Neural cell (in vitro differentiated cells): ENCODE measurements at regions not wholly inside any gene's neighbourhood (a gene's known extent, or its start where the extent isn't known, plus 50 kb on each side); places are given as distances from the start of the nearest gene placed in this dataset.

ENCODE experiments used
- H2AFZ ChIP-seq: fragments of 200-600, 300-800 bp; sonication (generic), shearing (Covaris generic); 2 replicates; pipeline ENCODE4 v1.6.0; 2014; ENCODE audit warnings: low read depth, mild to moderate bottlenecking, antibody characterized with exemption, low read length, moderate library complexity
- H3F3A ChIP-seq: fragments of 200-600 bp; shearing (Covaris generic); 2 replicates; pipeline ENCODE4 v1.6.1; 2016; ENCODE audit warnings: mild to moderate bottlenecking, moderate library complexity, mixed read lengths, antibody characterized with exemption, low read length; ENCODE audit not compliant: insufficient read depth, poor library complexity, severe bottlenecking
- H3K27ac ChIP-seq: fragments of 200-600, 300-800 bp; sonication (generic), shearing (Covaris generic); 2 replicates; pipeline ENCODE4 v1.5.1; 2014; ENCODE audit warnings: mild to moderate bottlenecking, low read length, moderate library complexity
- H3K27me3 ChIP-seq: fragments of 300-800, 200-600 bp; sonication (generic), shearing (Covaris generic); 2 replicates; pipeline ENCODE4 v1.6.0; 2014; ENCODE audit warnings: mild to moderate bottlenecking, low read depth, low read length, moderate library complexity; ENCODE audit not compliant: insufficient read depth
- H3K36me3 ChIP-seq: fragments of 300-800, 200-600 bp; sonication (generic), shearing (Covaris generic); 2 replicates; pipeline ENCODE4 v1.5.1; 2014; ENCODE audit warnings: mild to moderate bottlenecking, antibody characterized with exemption, low read length, moderate library complexity; ENCODE audit not compliant: insufficient read depth
- H3K4me2 ChIP-seq: fragments of 300-800, 200-600 bp; sonication (generic), shearing (Covaris generic); 2 replicates; pipeline ENCODE4 v1.6.0; 2014; ENCODE audit warnings: mild to moderate bottlenecking, low read length
- H3K4me3 ChIP-seq: fragments of 300-800, 200-600 bp; sonication (generic), shearing (Covaris generic); 2 replicates; pipeline ENCODE4 v1.5.1; 2014; ENCODE audit warnings: mild to moderate bottlenecking, low read length, moderate library complexity
- H3K79me2 ChIP-seq: fragments of 200-600 bp; shearing (Covaris generic); replicated peaks from 2 replicates; pipeline ENCODE4 v1.6.0; 2014; ENCODE audit warnings: mild to moderate bottlenecking, low read length, moderate library complexity; ENCODE audit not compliant: insufficient read depth
- H3K9ac ChIP-seq: fragments of 300-800, 200-600 bp; sonication (generic), shearing (Covaris generic); 2 replicates; pipeline ENCODE4 v1.6.1; 2016; ENCODE audit warnings: mild to moderate bottlenecking, low read length, mixed read lengths
- H3K9me2 ChIP-seq: fragments of 200-600 bp; shearing (Covaris generic); 2 replicates; pipeline ENCODE4 v1.6.1; 2016; ENCODE audit warnings: mild to moderate bottlenecking, low read length, mixed read lengths; ENCODE audit not compliant: insufficient read depth
- H3K9me3 ChIP-seq: fragments of 200-600, 300-800 bp; sonication (generic), shearing (Covaris generic); 2 replicates; pipeline ENCODE4 v1.6.1; 2016; ENCODE audit warnings: mild to moderate bottlenecking, mixed run types, low read length, moderate library complexity, mixed read lengths
- H4K20me1 ChIP-seq: fragments of 200-600 bp; shearing (Covaris generic); 2 replicates; pipeline ENCODE4 v1.6.1; 2016; ENCODE audit warnings: mild to moderate bottlenecking, mixed run types; ENCODE audit not compliant: insufficient read depth
- CTCF ChIP-seq: fragments of 450-650 bp; IDR thresholded peaks from 2 replicates; pipeline ENCODE4 v1.5.1; 2014; ENCODE audit warnings: antibody characterized with exemption, mild to moderate bottlenecking, moderate library complexity; ENCODE audit not compliant: poor library complexity, severe bottlenecking
- EP300 ChIP-seq: fragments of 450-650 bp; conservative IDR thresholded peaks from 2 replicates; pipeline ENCODE4 v1.6.1; 2014; ENCODE audit warnings: antibody characterized with exemption, mild to moderate bottlenecking, moderate library complexity; ENCODE audit not compliant: poor library complexity, severe bottlenecking
- EZH2 ChIP-seq: fragments of 200-600, 300-800 bp; shearing (Covaris generic), sonication (generic); IDR thresholded peaks from 2 replicates; pipeline ENCODE4 v1.6.1; 2014; ENCODE audit warnings: antibody characterized with exemption, low read length, borderline replicate concordance, mild to moderate bottlenecking; ENCODE audit not compliant: insufficient read depth, poor library complexity, severe bottlenecking
- MXI1 ChIP-seq: fragments of 450-650 bp; conservative IDR thresholded peaks from 2 replicates; pipeline ENCODE4 v1.6.1; 2014; ENCODE audit warnings: antibody characterized with exemption, mild to moderate bottlenecking; ENCODE audit not compliant: poor library complexity, severe bottlenecking
- POLR2AphosphoS5 ChIP-seq: IDR thresholded peaks from 2 replicates; pipeline ENCODE4 v1.6.1; 2012
- RAD21 ChIP-seq: fragments of 450-650 bp; conservative IDR thresholded peaks from 2 replicates; pipeline ENCODE4 v1.6.1; 2014; ENCODE audit warnings: antibody characterized with exemption, mild to moderate bottlenecking, moderate library complexity
- REST ChIP-seq: IDR thresholded peaks from 2 replicates; pipeline ENCODE4 v1.6.1; 2012; ENCODE audit warnings: borderline replicate concordance
- SMC3 ChIP-seq: fragments of 450-650 bp; conservative IDR thresholded peaks from 2 replicates; pipeline ENCODE4 v1.6.1; 2014; ENCODE audit warnings: antibody characterized with exemption, mild to moderate bottlenecking, moderate library complexity; ENCODE audit not compliant: poor library complexity
- TAF1 ChIP-seq: IDR thresholded peaks from 2 replicates; pipeline ENCODE4 v1.6.1; 2012; ENCODE audit warnings: low read depth

DNA sequence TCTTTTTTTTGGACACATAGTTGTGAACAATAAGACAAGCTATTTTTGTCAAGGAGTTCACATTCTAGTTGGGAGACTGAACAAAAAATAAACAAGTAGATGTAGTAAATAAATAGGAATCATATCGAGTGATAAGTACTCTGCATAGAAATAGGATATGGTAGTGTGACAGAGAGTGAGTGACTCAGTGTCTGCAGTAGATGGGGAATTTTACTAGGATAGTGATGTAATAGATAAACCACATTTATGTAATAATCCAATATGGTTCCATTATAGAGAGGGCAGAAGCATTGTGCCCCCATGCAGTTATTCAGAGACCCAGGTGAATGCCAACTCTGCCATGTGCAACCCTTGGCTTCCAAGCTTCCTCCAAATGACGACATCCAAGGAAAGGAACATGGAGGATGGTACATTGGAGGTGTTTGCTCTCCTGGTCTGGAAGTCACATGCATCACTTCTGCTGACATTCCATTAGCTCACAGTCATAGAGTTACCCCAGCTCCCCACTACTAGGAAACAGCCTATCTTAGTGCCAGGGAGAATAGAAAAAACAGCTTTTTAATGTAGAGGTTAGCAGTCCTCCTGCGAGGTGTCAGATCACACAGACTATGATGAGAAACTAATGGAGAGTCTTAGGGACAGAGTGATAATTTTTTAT, 595.4 kb downstream of the NYAP2 start:
- Histone ChIP-seq H3K4me2 (no peak overlapping the region), H3K9ac (no peak overlapping the region)
- TF ChIP-seq CTCF: no peak
- no peak for TF ChIP-seq EP300
- TF ChIP-seq MXI1: no peak
- TF ChIP-seq REST: no peak
- no peak for TF ChIP-seq POLR2AphosphoS5
- no peak for TF ChIP-seq EZH2
- TF ChIP-seq SMC3: no peak
- TF ChIP-seq RAD21: no peak
- no peak for TF ChIP-seq TAF1

GRCh38 chr2:225993430-225993829, 593.9 kb downstream of the NYAP2 start:
- no peaks in the 10 kb centered on the region for H4K20me1 ChIP-seq
- no peak overlapping the region for H2AFZ ChIP-seq
- H3F3A ChIP-seq: no peaks in the 10 kb centered on the region
- H3K36me3 ChIP-seq: no peaks in the 10 kb centered on the region
- TF ChIP-seq RAD21 (no peak), CTCF (no peak), SMC3 (no peak), EP300 (no peak), REST (no peak), EZH2 (no peak), TAF1 (no peak), POLR2AphosphoS5 (no peak), MXI1 (no peak)
- H3K27ac ChIP-seq: no peak overlapping the region
- H3K9me3 ChIP-seq: no peaks in the 10 kb centered on the region
- no peaks in the 10 kb centered on the region for H3K79me2 ChIP-seq
- H3K9me2 ChIP-seq: no peaks in the 10 kb centered on the region
- no peak overlapping the region for H3K4me2 ChIP-seq
- no peak overlapping the region for H3K4me3 ChIP-seq
- H3K9ac ChIP-seq: no peak overlapping the region
- H3K27me3 ChIP-seq: no peaks in the 10 kb centered on the region

More for the DNA sequence above, 595.4 kb downstream of the NYAP2 start:
- Histone ChIP-seq H2AFZ (no peak overlapping the region), H3K79me2 (no peaks in the 10 kb centered on the region), H3K9me3 (no peaks in the 10 kb centered on the region), H4K20me1 (no peaks in the 10 kb centered on the region), H3K36me3 (no peaks in the 10 kb centered on the region), H3K9me2 (no peaks in the 10 kb centered on the region), H3F3A (no peaks in the 10 kb centered on the region), H3K27ac (no peak overlapping the region), H3K27me3 (no peaks in the 10 kb centered on the region), H3K4me3 (no peak overlapping the region)
